ENCODE measurements at regions not wholly inside any gene's neighbourhood (a gene's known extent, or its start where the extent isn't known, plus 50 kb on each side); places are given as distances from the start of the nearest gene placed in this dataset.

GRCh38 chr15:66849746-66850077 lies 147.7 kb downstream of the SMAD6 start:
- Mint-ChIP-seq H3K4me1 (peaks cover 20% of the 10 kb centered on the region), H3K9me3 (no peaks in the 10 kb centered on the region; the same call in 2 of the 3 replicates), H3K27ac (no peak overlapping the region), H3K27me3 (ENCODE audit: insufficient read depth, low read depth, poor library complexity) (peaks cover 25% of the 10 kb centered on the region), H3K4me3 (no peak overlapping the region), H3K36me3 (ENCODE audit: low read depth) (no peaks in the 10 kb centered on the region)
- Histone ChIP-seq H3K4me3 (no peak overlapping the region), H4K20me1 (replicated peaks; ENCODE audit: insufficient read depth) (no peaks in the 10 kb centered on the region), H3K4me1 (ENCODE audit: insufficient read depth) (no peaks in the 10 kb centered on the region; the same call in 1 of the 2 replicates), H3K4me2 (no peak overlapping the region), H2AFZ (no peak overlapping the region), H3K9me2 (ENCODE audit: insufficient read depth) (no peaks in the 10 kb centered on the region), H3F3A (replicated peaks; ENCODE audit: low read depth) (no peaks in the 10 kb centered on the region), H3K79me2 (replicated peaks; ENCODE audit: insufficient read depth) (no peaks in the 10 kb centered on the region), H3K27me3 (ENCODE audit: insufficient read depth) (peaks cover 8% of the 10 kb centered on the region; the same call in 1 of the 2 replicates), H3K36me3 (ENCODE audit: insufficient read depth) (no peaks in the 10 kb centered on the region), H3K27ac (ENCODE audit: low read depth) (no peak overlapping the region)
- ATAC-seq (no peak), DNase-seq (ENCODE audit: low spot score) (no peak)
- no peak for TF ChIP-seq ZNF331 (CRISPR knock-in tag; IDR thresholded peaks at IDR 0.05; ENCODE audit: low read depth)
- no peak for TF ChIP-seq CTCF (conservative IDR thresholded peaks at IDR 0.05; ENCODE audit: low read depth in 2 of 2)
- TF ChIP-seq NANOG (IDR thresholded peaks at IDR 0.05; ENCODE audit: borderline replicate concordance), result no peak
- no peak for TF ChIP-seq JUNB (IDR thresholded peaks at IDR 0.05; ENCODE audit: unreplicated experiment)
- no peak for TF ChIP-seq EZH2phosphoT487 (IDR thresholded peaks at IDR 0.05; ENCODE audit: unreplicated experiment)
- TF ChIP-seq POLR2AphosphoS5 (IDR thresholded peaks at IDR 0.05; ENCODE audit: low read depth), result no peak
- TF ChIP-seq ZNF462 (CRISPR knock-in tag; IDR thresholded peaks at IDR 0.05), result no peak
- no peak for TF ChIP-seq EZH2 (IDR thresholded peaks at IDR 0.05; ENCODE audit: low read depth, unreplicated experiment)
- TF ChIP-seq REST (IDR thresholded peaks at IDR 0.05; ENCODE audit: unreplicated experiment), result no peak
- TF ChIP-seq ZNF114 (CRISPR knock-in tag; IDR thresholded peaks at IDR 0.05), result no peak
- no peak for TF ChIP-seq STAT1 (IDR thresholded peaks at IDR 0.05; ENCODE audit: unreplicated experiment)
- TF ChIP-seq ETS1 (IDR thresholded peaks at IDR 0.05), result no peak
- TF ChIP-seq CREB1 (CRISPR knock-in tag; IDR thresholded peaks at IDR 0.05; ENCODE audit: low read depth), result no peak

Measured in GM23338 (cell line).